ACC112 (cell line): ENCODE measurements at regions not wholly inside any gene's neighbourhood (a gene's known extent, or its start where the extent isn't known, plus 50 kb on each side); places are given as distances from the start of the nearest gene placed in this dataset.
"Not testable (repeated sequence)": the region's sequence is repeated elsewhere in the genome, so short reads cannot be mapped to it uniquely, and the experiment has no call there.

ENCODE experiments used
- H2AFZ ChIP-seq: fragments of 200-600 bp; sonication (generic); one replicate; pipeline ENCODE4 v1.6.0; 2017; ENCODE audit warnings: antibody characterized with exemption, low read length; ENCODE audit not compliant: unreplicated experiment
- H3K27ac ChIP-seq: fragments of 200-600 bp; sonication (generic); 2 replicates; pipeline ENCODE4 v1.5.1; 2014; ENCODE audit warnings: low read depth, mild to moderate bottlenecking, antibody characterized with exemption, low read length, moderate library complexity
- H3K27me3 ChIP-seq: fragments of 200-600 bp; sonication (generic); 2 replicates; pipeline ENCODE4 v1.6.1; 2014; ENCODE audit warnings: mild to moderate bottlenecking, antibody characterized with exemption, low read length, moderate library complexity, mixed read lengths; ENCODE audit not compliant: insufficient read depth
- H3K36me3 ChIP-seq: fragments of 200-600 bp; sonication (generic); 2 replicates; pipeline ENCODE4 v1.6.1; 2016; ENCODE audit warnings: mild to moderate bottlenecking, antibody characterized with exemption, low read length, moderate library complexity, mixed read lengths; ENCODE audit not compliant: insufficient read depth
- H3K4me1 ChIP-seq: fragments of 200-600 bp; sonication (generic); one replicate; pipeline ENCODE4 v1.6.1; 2016; ENCODE audit warnings: low read length, mixed read lengths; ENCODE audit not compliant: insufficient read depth, unreplicated experiment, control insufficient read depth
- H3K4me3 ChIP-seq: fragments of 200-600 bp; sonication (generic); 2 replicates; pipeline ENCODE4 v1.5.1; 2014; ENCODE audit warnings: mild to moderate bottlenecking, low read depth, low read length
- H3K79me2 ChIP-seq: fragments of 200-600 bp; sonication (generic); one replicate; pipeline ENCODE4 v1.6.0; 2016; ENCODE audit warnings: low read length; ENCODE audit not compliant: control insufficient read depth, unreplicated experiment, insufficient read depth

- Histone ChIP-seq H3K4me3 (no peak overlapping the region), H3K27ac (peak overlapping the region; percentile 20), H3K27me3 (no peaks in the 10 kb centered on the region), H3K4me1 (no peaks in the 10 kb centered on the region), H2AFZ (no peak overlapping the region), H3K79me2 (no peaks in the 10 kb centered on the region), H3K36me3 (no peaks in the 10 kb centered on the region)
Measured at GRCh38 chr3:82475306-82475705, 713.9 kb upstream of the GBE1 start.

GRCh38 chr3:82474711-82475110 lies 713.3 kb upstream of the GBE1 start:
- H3K4me3 ChIP-seq, result no peak overlapping the region

GRCh38 chr3:82473864-82474541 lies 712.6 kb upstream of the GBE1 start:
- H3K36me3 ChIP-seq, result no peaks in the 10 kb centered on the region
- H2AFZ ChIP-seq, result no peak overlapping the region
- H3K4me1 ChIP-seq, result no peaks in the 10 kb centered on the region
- H3K27ac ChIP-seq, result no peak overlapping the region
- no peaks in the 10 kb centered on the region for H3K27me3 ChIP-seq
- H3K4me3 ChIP-seq, result no peak overlapping the region
- H3K79me2 ChIP-seq, result no peaks in the 10 kb centered on the region

More at GRCh38 chr3:82474711-82475110, 713.3 kb upstream of the GBE1 start:
- Histone ChIP-seq H3K27me3 (no peaks in the 10 kb centered on the region), H3K36me3 (no peaks in the 10 kb centered on the region), H3K27ac (peak overlapping the region; percentile 20), H3K79me2 (no peaks in the 10 kb centered on the region), H2AFZ (no peak overlapping the region), H3K4me1 (no peaks in the 10 kb centered on the region)

DNA sequence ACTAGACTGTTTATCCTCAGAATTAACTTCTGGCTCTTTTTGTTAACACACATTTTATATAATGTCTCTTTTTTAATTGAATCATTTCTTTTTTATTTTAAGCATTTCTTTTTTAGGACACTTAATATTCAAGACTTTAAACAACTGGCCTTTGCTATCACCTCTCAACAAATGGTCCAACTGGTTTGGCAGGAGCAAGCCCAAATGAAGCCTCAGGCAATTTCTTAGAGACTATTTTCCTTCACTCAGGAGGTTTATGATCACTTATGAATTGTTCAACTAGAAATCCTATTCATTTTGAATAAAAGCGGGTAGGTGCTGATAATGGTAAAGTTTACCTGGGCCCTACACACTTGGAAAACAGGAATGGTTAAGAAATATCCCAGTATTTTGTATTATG lies 705.6 kb upstream of the GBE1 start:
- no peaks in the 10 kb centered on the region for H3K36me3 ChIP-seq
- no peak overlapping the region for H2AFZ ChIP-seq
- H3K4me1 ChIP-seq, result no peaks in the 10 kb centered on the region
- H3K4me3 ChIP-seq, result no peak overlapping the region
- H3K27ac ChIP-seq, result no peak overlapping the region
- no peaks in the 10 kb centered on the region for H3K27me3 ChIP-seq
- H3K79me2 ChIP-seq, result no peaks in the 10 kb centered on the region

- no peak overlapping the region for H3K27ac ChIP-seq
Measured at GRCh38 chr3:82462977-82463376, 701.5 kb upstream of the GBE1 start.

DNA sequence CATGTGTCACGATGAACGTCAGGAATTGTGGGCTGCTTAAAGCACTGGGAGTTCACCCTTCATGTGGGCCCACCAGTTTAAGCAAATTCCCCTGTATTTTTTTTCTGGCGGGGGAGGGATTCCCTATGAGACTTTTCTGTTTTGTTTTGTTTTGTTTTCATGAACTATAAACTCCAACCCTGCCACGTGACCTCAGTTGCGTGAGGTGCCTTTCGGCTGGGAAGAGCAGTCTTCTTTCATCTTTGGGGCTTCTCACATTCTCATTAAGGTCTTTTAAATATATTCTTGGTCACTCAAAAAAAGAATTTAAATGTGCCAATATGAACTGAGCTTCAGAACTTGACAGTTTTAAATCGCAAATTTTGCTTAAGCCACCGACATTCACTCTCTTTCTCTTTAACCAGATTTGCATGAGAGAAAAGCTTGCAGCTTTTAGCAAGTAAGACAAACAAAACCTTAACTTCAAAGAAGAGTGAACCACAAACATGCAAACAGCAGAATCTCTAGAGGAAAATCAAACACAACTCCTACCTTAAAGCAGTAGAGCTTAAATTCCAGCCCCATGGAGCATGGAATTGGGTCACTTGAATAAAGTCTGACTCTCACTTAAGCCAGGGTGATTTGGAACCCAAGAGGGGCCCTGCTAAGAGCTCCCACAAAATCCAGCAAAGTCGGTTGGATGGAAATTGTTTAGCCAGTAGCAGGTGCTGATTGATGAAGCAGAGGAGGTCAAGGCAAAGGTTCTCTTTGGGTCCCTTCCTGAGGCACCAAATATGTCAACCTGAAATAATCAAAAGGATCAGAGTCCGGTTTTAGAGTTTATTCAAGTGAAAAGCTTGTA lies 699.8 kb upstream of the GBE1 start:
- H3K4me3 ChIP-seq, result no peak overlapping the region
- no peaks in the 10 kb centered on the region for H3K4me1 ChIP-seq
- no peaks in the 10 kb centered on the region for H3K36me3 ChIP-seq
- no peaks in the 10 kb centered on the region for H3K27me3 ChIP-seq
- no peak overlapping the region for H3K27ac ChIP-seq
- H2AFZ ChIP-seq, result no peak overlapping the region
- no peaks in the 10 kb centered on the region for H3K79me2 ChIP-seq

More at GRCh38 chr3:82462977-82463376, 701.5 kb upstream of the GBE1 start:
- Histone ChIP-seq H3K4me3 (no peak overlapping the region), H3K27me3 (no peaks in the 10 kb centered on the region), H3K4me1 (no peaks in the 10 kb centered on the region), H3K79me2 (no peaks in the 10 kb centered on the region), H2AFZ (no peak overlapping the region), H3K36me3 (no peaks in the 10 kb centered on the region)

- Histone ChIP-seq H3K4me1 (no peaks in the 10 kb centered on the region), H3K36me3 (no peaks in the 10 kb centered on the region), H3K27ac (no peak overlapping the region), H3K4me3 (no peak overlapping the region), H3K79me2 (no peaks in the 10 kb centered on the region), H3K27me3 (peaks cover 5% of the 10 kb centered on the region; the same call in 1 of the 2 replicates), H2AFZ (no peak overlapping the region)
Measured at GRCh38 chr3:82448320-82448719, 686.9 kb upstream of the GBE1 start.

DNA sequence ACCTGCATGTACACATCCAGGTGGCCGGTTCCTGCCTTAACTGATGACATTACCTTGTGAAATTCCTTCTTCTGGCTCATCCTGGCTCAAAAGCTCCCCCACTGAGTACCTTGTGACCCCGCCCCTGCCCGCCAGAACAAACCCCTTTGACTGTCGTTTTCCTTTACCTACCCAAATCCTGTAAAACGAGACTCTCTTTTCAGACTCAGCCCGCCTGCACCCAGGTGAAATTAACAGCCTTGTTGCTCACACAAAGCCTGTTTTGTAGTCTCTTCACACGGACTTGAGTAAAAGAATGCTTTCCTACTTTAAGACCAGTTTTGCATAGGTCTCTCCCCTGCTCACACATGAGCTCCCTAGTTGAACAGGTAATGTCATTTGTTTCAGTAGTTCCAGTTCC lies 667.4 kb upstream of the GBE1 start:
- not testable (repeated sequence) for H3K27me3 ChIP-seq, H2AFZ ChIP-seq, H3K36me3 ChIP-seq, H3K4me3 ChIP-seq, H3K4me1 ChIP-seq, H3K27ac ChIP-seq, H3K79me2 ChIP-seq

GRCh38 chr3:82424031-82424339 lies 662.5 kb upstream of the GBE1 start:
- H3K36me3 ChIP-seq, result no peaks in the 10 kb centered on the region
- no peaks in the 10 kb centered on the region for H3K79me2 ChIP-seq
- no peak overlapping the region for H2AFZ ChIP-seq
- no peaks in the 10 kb centered on the region for H3K27me3 ChIP-seq
- H3K27ac ChIP-seq, result no peak overlapping the region
- H3K4me1 ChIP-seq, result no peaks in the 10 kb centered on the region
- no peak overlapping the region for H3K4me3 ChIP-seq

DNA sequence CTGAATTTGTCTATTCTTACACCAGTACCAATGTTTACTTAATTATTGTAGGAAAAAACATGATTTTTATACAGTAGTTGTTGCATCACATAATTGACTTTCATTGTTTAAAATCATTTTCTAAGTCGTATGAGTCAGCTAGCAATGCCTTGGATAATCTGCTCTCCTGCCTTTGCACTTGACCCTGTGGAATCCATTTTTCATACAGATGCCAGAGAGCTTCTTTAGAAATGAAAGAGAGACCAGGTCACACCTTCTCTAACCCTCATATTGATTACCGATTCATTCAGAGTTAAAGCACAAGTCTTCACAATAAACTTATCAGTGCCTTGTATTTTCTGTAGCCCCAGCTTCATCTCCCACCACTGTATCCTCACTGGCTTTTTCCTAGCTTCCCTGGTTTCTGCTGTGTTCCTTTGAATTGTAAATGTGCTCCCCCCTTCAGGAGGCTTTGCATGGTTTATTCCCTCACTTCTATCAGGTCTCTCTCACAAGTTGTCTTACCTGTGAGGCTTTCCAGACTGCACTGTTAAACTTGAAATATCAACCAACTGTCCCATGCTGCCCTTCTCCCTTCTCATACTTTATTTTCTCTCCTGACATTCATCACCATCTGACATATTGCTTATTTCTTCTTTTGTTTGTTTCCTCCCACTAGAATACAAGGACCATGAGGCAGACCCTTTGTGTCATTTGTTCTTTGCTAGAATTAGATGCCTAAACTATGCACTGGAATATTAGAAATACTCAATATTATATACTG lies 662.0 kb upstream of the GBE1 start:
- Histone ChIP-seq H3K27ac (no peak overlapping the region), H3K4me1 (no peaks in the 10 kb centered on the region), H3K36me3 (no peaks in the 10 kb centered on the region), H3K4me3 (no peak overlapping the region), H2AFZ (no peak overlapping the region), H3K27me3 (no peaks in the 10 kb centered on the region), H3K79me2 (no peaks in the 10 kb centered on the region)
